Kidney epithelial cell (primary cell): ENCODE measurements at regions not wholly inside any gene's neighbourhood (a gene's known extent, or its start where the extent isn't known, plus 50 kb on each side); places are given as distances from the start of the nearest gene placed in this dataset.

Experiments
- DNase-seq: peaks from one replicate; pipeline ENCODE4 v3.0.0-alpha.2; 2010; ENCODE audit warnings: low read depth
- H3K27me3 ChIP-seq: 2 replicates; pipeline ENCODE4 v1.6.0; 2011; ENCODE audit warnings: low read length; ENCODE audit not compliant: control insufficient read depth, insufficient read depth
- H3K36me3 ChIP-seq: 2 replicates; pipeline ENCODE4 v1.5.1; 2011; ENCODE audit warnings: low read length; ENCODE audit not compliant: control insufficient read depth, insufficient read depth
- H3K4me3 ChIP-seq: 2 replicates; pipeline ENCODE4 v1.5.1; 2011; ENCODE audit warnings: low read depth, mild to moderate bottlenecking, control low read depth, low read length
- TF ChIP-seq, protein P1 (sequence below): IDR thresholded peaks from 2 replicates; pipeline ENCODE4 v1.5.1; 2011; ENCODE audit warnings: mild to moderate bottlenecking, moderate library complexity, low read length, control low read depth, inconsistent platforms; ENCODE audit not compliant: insufficient read depth, poor library complexity, severe bottlenecking

DNA sequence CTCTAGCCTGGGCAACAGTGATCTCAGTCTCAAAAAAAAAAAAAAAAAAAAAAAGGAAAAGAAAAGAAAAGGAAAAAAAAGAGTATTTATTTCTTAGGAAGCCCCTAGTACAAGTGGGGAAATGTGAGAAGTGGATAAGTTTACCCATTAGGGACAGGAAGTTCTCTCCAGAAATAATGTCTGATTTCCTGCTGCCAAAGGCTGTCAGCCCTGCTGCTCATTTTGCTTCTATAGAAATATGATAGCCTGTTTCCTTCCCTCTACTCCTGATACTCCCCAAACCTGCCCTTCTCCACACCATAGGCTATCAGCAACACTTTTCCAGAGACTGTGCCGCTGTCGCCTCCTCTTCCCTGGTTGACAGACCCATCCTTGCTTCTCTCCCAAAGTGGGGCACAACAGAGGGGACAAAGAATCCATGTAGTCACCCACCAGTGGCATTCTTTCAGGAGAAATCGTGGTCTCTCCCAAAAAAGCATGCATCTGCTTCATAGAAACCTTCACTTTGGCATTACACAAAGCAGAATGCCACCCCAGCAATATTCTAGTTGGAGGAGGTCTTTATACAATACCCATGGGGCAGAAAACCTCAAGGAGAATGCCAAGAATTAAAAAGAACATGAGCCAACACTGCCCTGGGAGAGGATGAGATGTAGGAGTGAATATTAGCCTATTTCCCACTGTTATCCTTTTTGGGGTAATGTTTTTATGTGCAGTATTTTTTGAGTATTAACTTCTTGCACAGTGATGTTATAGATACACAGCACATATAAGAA, 166.3 kb upstream of the NR5A2 start:
- no peak overlapping the region for H3K4me3 ChIP-seq
- no peaks in the 10 kb centered on the region for H3K27me3 ChIP-seq
- H3K36me3 ChIP-seq = no peaks in the 10 kb centered on the region
- TF ChIP-seq, protein P1, sequence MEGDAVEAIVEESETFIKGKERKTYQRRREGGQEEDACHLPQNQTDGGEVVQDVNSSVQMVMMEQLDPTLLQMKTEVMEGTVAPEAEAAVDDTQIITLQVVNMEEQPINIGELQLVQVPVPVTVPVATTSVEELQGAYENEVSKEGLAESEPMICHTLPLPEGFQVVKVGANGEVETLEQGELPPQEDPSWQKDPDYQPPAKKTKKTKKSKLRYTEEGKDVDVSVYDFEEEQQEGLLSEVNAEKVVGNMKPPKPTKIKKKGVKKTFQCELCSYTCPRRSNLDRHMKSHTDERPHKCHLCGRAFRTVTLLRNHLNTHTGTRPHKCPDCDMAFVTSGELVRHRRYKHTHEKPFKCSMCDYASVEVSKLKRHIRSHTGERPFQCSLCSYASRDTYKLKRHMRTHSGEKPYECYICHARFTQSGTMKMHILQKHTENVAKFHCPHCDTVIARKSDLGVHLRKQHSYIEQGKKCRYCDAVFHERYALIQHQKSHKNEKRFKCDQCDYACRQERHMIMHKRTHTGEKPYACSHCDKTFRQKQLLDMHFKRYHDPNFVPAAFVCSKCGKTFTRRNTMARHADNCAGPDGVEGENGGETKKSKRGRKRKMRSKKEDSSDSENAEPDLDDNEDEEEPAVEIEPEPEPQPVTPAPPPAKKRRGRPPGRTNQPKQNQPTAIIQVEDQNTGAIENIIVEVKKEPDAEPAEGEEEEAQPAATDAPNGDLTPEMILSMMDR = no peak
- no peak for DNase-seq

- H3K4me3 ChIP-seq = no peak overlapping the region
- no peak for DNase-seq
- H3K27me3 ChIP-seq = no peaks in the 10 kb centered on the region
- TF ChIP-seq, protein P1 = no peak
- no peaks in the 10 kb centered on the region for H3K36me3 ChIP-seq
Observed at GRCh38 chr1:199862047-199862446, 165.5 kb upstream of the NR5A2 start.

GRCh38 chr1:199866210-199866617, 161.3 kb upstream of the NR5A2 start:
- TF ChIP-seq, protein P1 = no peak
- no peak for DNase-seq

DNA sequence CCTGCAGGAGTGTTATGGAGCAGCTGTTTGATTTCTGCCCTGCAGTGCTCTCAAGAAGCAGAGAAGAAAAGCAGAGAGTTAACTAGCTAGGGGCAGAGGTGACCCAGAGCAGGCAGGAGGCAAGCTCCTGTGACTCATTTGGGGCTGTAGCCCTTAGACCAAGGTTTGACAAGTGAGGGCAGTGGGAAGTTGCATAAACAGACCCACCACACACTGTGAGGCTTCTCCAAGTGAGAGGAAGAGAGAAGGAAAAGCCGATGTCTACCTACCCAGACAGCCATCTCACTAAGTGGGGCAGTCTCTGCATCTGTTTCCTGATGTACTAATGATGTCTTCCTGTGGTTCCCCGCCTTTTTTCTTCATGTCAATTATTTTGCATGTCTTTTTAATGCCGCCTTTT, 159.9 kb upstream of the NR5A2 start:
- H3K36me3 ChIP-seq = no peaks in the 10 kb centered on the region
- no peaks in the 10 kb centered on the region for H3K27me3 ChIP-seq
- no peak overlapping the region for H3K4me3 ChIP-seq
- TF ChIP-seq, protein P1 = no peak
- no peak for DNase-seq

More at GRCh38 chr1:199866210-199866617, 161.3 kb upstream of the NR5A2 start:
- Histone ChIP-seq H3K4me3 (no peak overlapping the region), H3K27me3 (no peaks in the 10 kb centered on the region), H3K36me3 (no peaks in the 10 kb centered on the region)

DNA sequence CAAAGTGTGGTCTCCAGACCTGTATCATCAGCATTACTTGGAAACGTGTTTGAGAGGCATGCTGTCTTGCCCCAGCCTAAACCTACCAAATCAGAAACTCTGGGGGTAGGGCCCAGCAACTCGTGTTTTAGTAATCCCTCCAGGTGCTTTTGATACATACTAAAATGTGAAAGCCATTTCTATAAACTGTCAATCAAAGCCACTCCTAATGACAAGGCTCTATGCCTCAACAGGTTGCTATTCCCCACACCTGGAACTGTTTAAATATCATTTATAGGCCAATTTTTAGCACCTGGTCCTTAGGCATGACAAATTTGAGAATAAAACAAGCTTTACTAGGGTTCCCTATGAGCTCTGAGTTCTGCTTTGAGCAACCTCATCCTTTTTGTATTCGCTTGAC, 158.7 kb upstream of the NR5A2 start:
- Histone ChIP-seq H3K36me3 (no peaks in the 10 kb centered on the region), H3K4me3 (no peak overlapping the region), H3K27me3 (no peaks in the 10 kb centered on the region)
- no peak for DNase-seq
- TF ChIP-seq, protein P1 = no peak

DNA sequence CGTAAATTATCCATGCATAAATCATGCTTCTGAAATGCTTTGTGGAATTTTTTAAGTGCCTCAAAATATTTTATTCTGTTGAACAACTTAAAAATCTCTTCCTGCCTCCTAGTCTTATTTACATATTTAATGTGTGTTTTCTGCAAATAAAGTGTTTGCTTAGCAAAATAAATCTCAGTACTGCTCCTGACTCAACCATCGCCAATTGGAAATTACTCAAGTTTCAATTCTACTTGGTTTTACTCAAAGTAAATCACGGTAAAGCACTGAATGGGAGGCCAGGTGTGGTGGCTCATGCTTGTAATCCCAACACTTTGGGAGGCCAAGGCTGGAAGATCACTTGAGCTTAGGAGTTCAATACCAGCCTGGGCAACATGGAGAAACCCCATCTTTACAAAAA, 152.2 kb upstream of the NR5A2 start:
- no peak overlapping the region for H3K4me3 ChIP-seq
- no peaks in the 10 kb centered on the region for H3K27me3 ChIP-seq
- DNase-seq = no peak
- H3K36me3 ChIP-seq = no peaks in the 10 kb centered on the region
- TF ChIP-seq, protein P1 = no peak
